ENCODE measurements at regions not wholly inside any gene's neighbourhood (a gene's known extent, or its start where the extent isn't known, plus 50 kb on each side); places are given as distances from the start of the nearest gene placed in this dataset.

- Histone ChIP-seq H3K36me3 (ENCODE audit: control insufficient read depth in 2 of 2, extremely low read depth in 1 of 2, insufficient read depth in 2 of 2, low read length in 2 of 2) (no peaks in the 10 kb centered on the region), H3K9me1 (replicated peaks; ENCODE audit: control insufficient read depth, extremely low read depth, insufficient read depth, low read length) (no peaks in the 10 kb centered on the region), H3K9me3 (replicated peaks; ENCODE audit: control insufficient read depth, insufficient read depth, low read length) (no peaks in the 10 kb centered on the region), H4K20me1 (replicated peaks; ENCODE audit: control insufficient read depth, extremely low read depth, insufficient read depth, low read length) (no peaks in the 10 kb centered on the region), H3K4me3 (replicated peaks in 1 of 3; ENCODE audit: insufficient read depth in 1 of 3, low read depth in 1 of 3, low read length in 3 of 3) (no peak overlapping the region), H3K27me3 (ENCODE audit: control insufficient read depth in 2 of 2, insufficient read depth in 2 of 2, low read length in 2 of 2) (no peaks in the 10 kb centered on the region), H3K79me2 (ENCODE audit: control insufficient read depth, insufficient read depth, low read length) (no peaks in the 10 kb centered on the region), H3K4me1 (ENCODE audit: control insufficient read depth, extremely low read depth, insufficient read depth, low read length) (no peaks in the 10 kb centered on the region), H3K9ac (replicated peaks; ENCODE audit: extremely low read depth, insufficient read depth, low read length) (no peak overlapping the region), H3K4me2 (ENCODE audit: insufficient read depth, low read length) (no peak overlapping the region), H3K27ac (ENCODE audit: insufficient read depth, low read depth, low read length) (no peak overlapping the region), H2AFZ (ENCODE audit: low read depth, low read length) (no peak overlapping the region)
- DNase-seq (ENCODE audit: low read depth, low spot score) (no peak), FAIRE-seq (no peak)
- no TSS peak for BruUV-seq (replicated peaks)
- dilution Hi-C loops (cut with MboI; ENCODE audit: extremely low pct_ligation_motif_present, low sequenced_read_pairs) (no loop called here), intact Hi-C loops (cut with micrococcal nuclease) (no loop called here)
- ChIA-PET POLR2A (no interaction called here), CTCF (no interaction called here)
- TF ChIP-seq JUN (IDR thresholded peaks at IDR 0.05; ENCODE audit: borderline replicate concordance, insufficient read depth, insufficient read length, low read depth) (no peak), CTCF (IDR thresholded peaks at IDR 0.05; ENCODE audit: extremely low read depth in 1 of 2, insufficient read depth in 1 of 2, low read depth in 1 of 2, low read length in 2 of 2) (no peak), EZH2 (IDR thresholded peaks at IDR 0.05; ENCODE audit: borderline replicate concordance, low read depth, low read length, severe bottlenecking) (no peak), POLR2AphosphoS5 (IDR thresholded peaks at IDR 0.05; ENCODE audit: insufficient read depth, low read depth, low read length) (no peak), FOS (IDR thresholded peaks at IDR 0.05; ENCODE audit: borderline replicate concordance, insufficient read depth, low read length) (no peak), POLR2A (IDR thresholded peaks at IDR 0.05; ENCODE audit: low read depth, low read length) (no peak), GATA2 (IDR thresholded peaks at IDR 0.05; ENCODE audit: insufficient read depth, insufficient read length, low read depth, low read length) (no peak), MYC (IDR thresholded peaks at IDR 0.05; ENCODE audit: low read depth, low read length) (no peak)
- TF ChIP-seq, protein P1, sequence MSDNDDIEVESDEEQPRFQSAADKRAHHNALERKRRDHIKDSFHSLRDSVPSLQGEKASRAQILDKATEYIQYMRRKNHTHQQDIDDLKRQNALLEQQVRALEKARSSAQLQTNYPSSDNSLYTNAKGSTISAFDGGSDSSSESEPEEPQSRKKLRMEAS (IDR thresholded peaks at IDR 0.05; ENCODE audit: insufficient read depth, insufficient read length) = no peak
These were observed 725.5 kb upstream of the CHRM3 start for GRCh38 chr1:238660849-238661248.

All from endothelial cell of umbilical vein (primary cell).